ENCODE measurements at regions not wholly inside any gene's neighbourhood (a gene's known extent, or its start where the extent isn't known, plus 50 kb on each side); places are given as distances from the start of the nearest gene placed in this dataset.

GRCh38 chr6:126779331-126779730, 339.1 kb upstream of the RSPO3 start:
- POLR2A ChIA-PET = no interaction called here
- CTCF ChIA-PET (ENCODE audit: unreplicated experiment) = no interaction called here

DNA sequence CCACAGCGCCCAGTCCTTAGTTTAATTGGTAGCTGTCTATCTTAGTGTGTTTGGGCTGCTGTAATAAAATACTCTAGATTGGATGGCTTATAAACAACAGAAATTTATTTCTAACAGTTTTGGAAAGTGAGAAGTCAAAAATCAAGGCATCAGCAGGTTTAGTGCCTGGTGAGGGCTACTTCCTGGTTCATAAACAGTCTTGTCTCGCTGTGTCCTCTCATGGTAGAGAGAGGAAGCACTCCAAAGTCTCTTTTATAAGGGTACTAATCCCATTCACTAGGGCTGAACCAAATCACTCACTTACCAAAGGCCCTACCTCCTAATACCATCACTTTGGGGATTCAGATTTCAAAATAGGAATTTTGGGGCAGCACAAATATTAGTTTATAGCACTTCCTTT, 336.9 kb upstream of the RSPO3 start:
- Histone ChIP-seq H3K4me1 (ENCODE audit: insufficient read depth, low read length, poor library complexity, severe bottlenecking) (no peaks in the 10 kb centered on the region), H3K4me3 (ENCODE audit: low read depth, low read length, poor library complexity, severe bottlenecking) (no peak overlapping the region), H3K4me2 (ENCODE audit: low read length) (no peak overlapping the region), H3K79me2 (ENCODE audit: insufficient read depth, low read depth, low read length) (no peaks in the 10 kb centered on the region), H3K27ac (ENCODE audit: low read depth, low read length, poor library complexity, severe bottlenecking) (no peak overlapping the region), H3K9me2 (ENCODE audit: insufficient read depth, low read length) (no peaks in the 10 kb centered on the region), H3K36me3 (ENCODE audit: insufficient read depth, low read length) (no peaks in the 10 kb centered on the region), H4K20me1 (ENCODE audit: insufficient read depth, low read length) (no peaks in the 10 kb centered on the region), H2AFZ (ENCODE audit: low read length) (no peak overlapping the region), H3K9me3 (ENCODE audit: low read length) (no peaks in the 10 kb centered on the region)
- DNase-seq (ENCODE audit: low spot score) = no peak
- TF ChIP-seq CTCF (conservative IDR thresholded peaks at IDR 0.05; ENCODE audit: low read length) (no peak), EZH2phosphoT487 (IDR thresholded peaks at IDR 0.05; ENCODE audit: borderline replicate concordance, low read depth, low read length) (no peak)
- intact Hi-C loops (cut with micrococcal nuclease; ENCODE audit: unreplicated experiment) = no loop called here
- POLR2A ChIA-PET = no interaction called here
- CTCF ChIA-PET (ENCODE audit: unreplicated experiment) = no interaction called here
- BruUV-seq (replicated peaks) = no TSS peak

More at GRCh38 chr6:126779331-126779730, 339.1 kb upstream of the RSPO3 start:
- Histone ChIP-seq H4K20me1 (ENCODE audit: insufficient read depth, low read length) (no peaks in the 10 kb centered on the region), H3K4me2 (ENCODE audit: low read length) (no peak overlapping the region), H3K9me2 (ENCODE audit: insufficient read depth, low read length) (no peaks in the 10 kb centered on the region), H3K4me1 (ENCODE audit: insufficient read depth, low read length, poor library complexity, severe bottlenecking) (no peaks in the 10 kb centered on the region), H3K27ac (ENCODE audit: low read depth, low read length, poor library complexity, severe bottlenecking) (no peak overlapping the region), H2AFZ (ENCODE audit: low read length) (no peak overlapping the region), H3K4me3 (ENCODE audit: low read depth, low read length, poor library complexity, severe bottlenecking) (no peak overlapping the region), H3K9me3 (ENCODE audit: low read length) (no peaks in the 10 kb centered on the region), H3K79me2 (ENCODE audit: insufficient read depth, low read depth, low read length) (no peaks in the 10 kb centered on the region), H3K36me3 (ENCODE audit: insufficient read depth, low read length) (no peaks in the 10 kb centered on the region)
- intact Hi-C loops (cut with micrococcal nuclease; ENCODE audit: unreplicated experiment) = no loop called here
- TF ChIP-seq EZH2phosphoT487 (IDR thresholded peaks at IDR 0.05; ENCODE audit: borderline replicate concordance, low read depth, low read length) (no peak), CTCF (conservative IDR thresholded peaks at IDR 0.05; ENCODE audit: low read length) (no peak)
- no TSS peak for BruUV-seq (replicated peaks)
- no peak for DNase-seq (ENCODE audit: low spot score)

DNA sequence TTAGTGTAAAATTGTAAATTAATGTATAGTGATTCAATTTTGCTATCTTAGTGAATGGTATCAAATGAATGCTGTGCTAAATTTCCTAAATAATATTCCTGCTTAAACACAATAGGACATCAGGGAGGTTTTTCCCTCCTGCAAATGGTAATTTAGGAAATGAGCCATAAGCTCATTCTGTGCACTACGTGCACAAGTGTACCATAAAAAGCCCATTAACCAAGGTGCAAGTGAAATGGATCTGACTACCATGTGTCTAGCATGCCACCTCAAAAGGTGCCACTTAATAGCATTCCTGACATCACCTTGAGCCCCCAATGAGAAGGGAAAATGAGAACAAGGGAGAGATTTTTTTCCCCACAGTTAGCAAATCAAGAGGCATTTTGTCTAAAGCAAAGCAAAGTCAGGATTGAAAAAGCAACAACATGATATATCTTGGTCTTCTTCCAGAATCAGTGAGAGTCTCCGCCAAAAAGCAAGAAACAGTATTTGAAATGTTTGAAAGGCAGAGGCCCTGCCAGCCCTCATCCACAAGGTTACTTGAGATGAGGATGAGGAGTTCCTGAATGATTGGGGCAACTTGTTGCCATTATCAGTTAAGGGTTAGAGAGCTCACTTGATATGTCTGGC, 334.2 kb upstream of the RSPO3 start:
- no peaks in the 10 kb centered on the region for H3K36me3 ChIP-seq (ENCODE audit: insufficient read depth, low read length)
- H3K27ac ChIP-seq (ENCODE audit: low read depth, low read length, poor library complexity, severe bottlenecking) = no peak overlapping the region
- no peak overlapping the region for H3K4me2 ChIP-seq (ENCODE audit: low read length)
- intact Hi-C loops (cut with micrococcal nuclease; ENCODE audit: unreplicated experiment) = no loop called here
- DNase-seq (ENCODE audit: low spot score) = no peak
- no peak overlapping the region for H3K4me3 ChIP-seq (ENCODE audit: low read depth, low read length, poor library complexity, severe bottlenecking)
- no TSS peak for BruUV-seq (replicated peaks)
- no peak overlapping the region for H2AFZ ChIP-seq (ENCODE audit: low read length)
- H3K9me3 ChIP-seq (ENCODE audit: low read length) = no peaks in the 10 kb centered on the region
- no peaks in the 10 kb centered on the region for H3K9me2 ChIP-seq (ENCODE audit: insufficient read depth, low read length)
- H4K20me1 ChIP-seq (ENCODE audit: insufficient read depth, low read length) = no peaks in the 10 kb centered on the region
- TF ChIP-seq EZH2phosphoT487 (IDR thresholded peaks at IDR 0.05; ENCODE audit: borderline replicate concordance, low read depth, low read length) = no peak
- no peak for TF ChIP-seq CTCF (conservative IDR thresholded peaks at IDR 0.05; ENCODE audit: low read length)
- no peaks in the 10 kb centered on the region for H3K79me2 ChIP-seq (ENCODE audit: insufficient read depth, low read depth, low read length)
- ChIA-PET CTCF (ENCODE audit: unreplicated experiment) (no interaction called here), POLR2A (interaction anchor here (1.1 to 1.2 kb wide), 2 partner anchors 11 to 35 kb away, joined by 3 to 4 read pairs; no protein-coding TSS in a partner anchor)
- no peaks in the 10 kb centered on the region for H3K4me1 ChIP-seq (ENCODE audit: insufficient read depth, low read length, poor library complexity, severe bottlenecking)
